Loucy (cell line): ENCODE measurements at regions not wholly inside any gene's neighbourhood (a gene's known extent, or its start where the extent isn't known, plus 50 kb on each side); places are given as distances from the start of the nearest gene placed in this dataset.

Experiments
- EZH2phosphoT487 ChIP-seq: fragments of 200-600 bp; IDR thresholded peaks from 2 replicates; pipeline ENCODE4 v1.6.1; 2018; ENCODE audit warnings: antibody characterized with exemption, mild to moderate bottlenecking, moderate library complexity, borderline replicate concordance
- TF ChIP-seq, protein P1 (sequence below): fragments of 200-600 bp; sonication (generic); conservative IDR thresholded peaks from 2 replicates; pipeline ENCODE4 v1.5.1; 2014; ENCODE audit warnings: mild to moderate bottlenecking, antibody characterized with exemption, low read length

- no peak for TF ChIP-seq EZH2phosphoT487
- TF ChIP-seq, protein P1, sequence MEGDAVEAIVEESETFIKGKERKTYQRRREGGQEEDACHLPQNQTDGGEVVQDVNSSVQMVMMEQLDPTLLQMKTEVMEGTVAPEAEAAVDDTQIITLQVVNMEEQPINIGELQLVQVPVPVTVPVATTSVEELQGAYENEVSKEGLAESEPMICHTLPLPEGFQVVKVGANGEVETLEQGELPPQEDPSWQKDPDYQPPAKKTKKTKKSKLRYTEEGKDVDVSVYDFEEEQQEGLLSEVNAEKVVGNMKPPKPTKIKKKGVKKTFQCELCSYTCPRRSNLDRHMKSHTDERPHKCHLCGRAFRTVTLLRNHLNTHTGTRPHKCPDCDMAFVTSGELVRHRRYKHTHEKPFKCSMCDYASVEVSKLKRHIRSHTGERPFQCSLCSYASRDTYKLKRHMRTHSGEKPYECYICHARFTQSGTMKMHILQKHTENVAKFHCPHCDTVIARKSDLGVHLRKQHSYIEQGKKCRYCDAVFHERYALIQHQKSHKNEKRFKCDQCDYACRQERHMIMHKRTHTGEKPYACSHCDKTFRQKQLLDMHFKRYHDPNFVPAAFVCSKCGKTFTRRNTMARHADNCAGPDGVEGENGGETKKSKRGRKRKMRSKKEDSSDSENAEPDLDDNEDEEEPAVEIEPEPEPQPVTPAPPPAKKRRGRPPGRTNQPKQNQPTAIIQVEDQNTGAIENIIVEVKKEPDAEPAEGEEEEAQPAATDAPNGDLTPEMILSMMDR, result no peak
Measured at GRCh38 chr19:56900573-56901097, 60.1 kb upstream of the PEG3 start.
